GM18519 (cell line): ENCODE measurements at regions not wholly inside any gene's neighbourhood (a gene's known extent, or its start where the extent isn't known, plus 50 kb on each side); places are given as distances from the start of the nearest gene placed in this dataset.

ENCODE experiments used
- ATAC-seq: cut with Tn5 transposase; IDR thresholded peaks from one replicate; pipeline ENCODE4 v1.9.1; 2021; ENCODE audit warnings: mild to moderate bottlenecking, moderate library complexity; ENCODE audit not compliant: unreplicated experiment, low FRiP score

- ATAC-seq = no peak
Measured at GRCh38 chr12:118467641-118468305, 91.4 kb downstream of the SUDS3 start.

DNA sequence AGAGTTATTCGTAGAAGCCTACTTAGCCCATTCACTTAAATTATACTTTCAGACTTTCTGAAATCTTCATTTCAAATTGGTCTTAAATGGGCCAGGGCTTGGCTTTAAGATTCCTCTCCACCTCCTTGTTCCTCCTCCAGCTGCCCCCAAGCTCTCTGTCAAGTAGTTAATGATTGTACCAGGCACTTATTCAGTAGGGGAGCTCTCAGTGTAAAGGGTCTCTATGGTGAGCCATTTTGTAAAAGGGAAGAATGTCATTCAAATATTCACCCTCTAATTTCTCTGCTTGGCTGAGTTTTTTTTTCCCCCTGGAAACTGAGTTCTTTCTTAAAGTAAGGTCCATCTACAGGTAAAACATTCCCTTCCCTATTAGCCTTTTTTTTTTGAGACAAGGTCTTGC lies 96.6 kb downstream of the SUDS3 start:
- no peak for ATAC-seq

DNA sequence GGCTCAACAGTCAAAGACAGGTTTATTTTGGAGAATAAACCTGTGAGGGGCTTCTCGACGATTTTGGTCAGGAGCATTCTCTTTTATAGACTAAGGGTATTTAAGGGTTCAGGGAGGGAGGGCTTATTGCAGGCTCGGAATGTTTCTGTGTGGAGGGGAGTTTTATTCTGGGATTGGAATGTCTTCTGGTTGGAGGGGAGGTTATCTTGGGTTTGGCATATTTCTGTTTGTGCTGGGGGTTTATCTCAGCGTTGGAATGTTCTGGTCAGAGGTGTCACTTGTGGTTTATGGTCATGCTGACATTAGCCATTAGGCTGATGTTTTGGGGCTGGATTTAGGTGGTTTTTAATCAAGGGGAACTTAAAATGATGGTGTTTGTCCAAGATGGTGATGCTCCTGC lies 103.9 kb downstream of the SUDS3 start:
- no peak for ATAC-seq

- no peak for ATAC-seq
Measured at GRCh38 chr12:118488034-118488433, 111.7 kb downstream of the SUDS3 start.

DNA sequence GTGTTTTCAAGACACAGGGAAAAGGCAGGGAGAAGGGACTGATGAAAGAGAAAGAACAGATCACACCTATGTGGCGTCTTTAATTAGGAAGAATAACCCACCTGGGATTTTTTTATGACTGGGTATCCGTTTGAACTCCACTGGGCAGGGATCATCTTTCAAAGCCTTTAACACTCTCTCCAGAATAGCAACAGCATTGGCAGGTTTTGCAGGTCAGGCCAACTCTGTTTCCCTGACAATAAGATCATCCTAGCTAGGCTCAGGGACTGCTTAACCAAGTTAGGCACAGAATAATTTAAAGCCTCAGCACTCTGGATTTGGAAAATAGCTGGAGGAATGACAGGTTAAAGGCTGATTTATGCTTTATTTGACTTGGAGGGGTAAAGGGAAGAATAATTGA lies 117.6 kb downstream of the SUDS3 start:
- no peak for ATAC-seq

DNA sequence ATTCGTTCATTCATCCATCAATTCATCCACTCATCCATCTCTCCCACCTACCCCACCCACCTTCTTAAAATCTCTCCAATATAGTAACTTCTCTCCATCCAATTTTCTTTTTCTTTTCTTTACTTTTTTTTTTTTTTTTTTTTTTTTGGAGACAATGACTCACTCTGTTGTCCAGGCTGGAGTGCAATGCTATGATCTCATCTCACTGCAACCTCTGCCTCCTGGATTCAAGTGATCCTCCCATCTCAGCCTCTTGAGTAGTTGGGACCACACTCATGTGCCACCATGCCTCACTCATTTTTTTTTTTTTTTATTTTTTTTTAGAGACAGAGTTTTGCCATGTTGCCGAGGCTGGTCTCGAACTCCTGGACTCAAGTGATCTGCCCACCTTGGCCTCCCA lies 118.4 kb downstream of the SUDS3 start:
- no peak for ATAC-seq

GRCh38 chr12:118495296-118495695 lies 118.9 kb downstream of the SUDS3 start:
- no peak for ATAC-seq

DNA sequence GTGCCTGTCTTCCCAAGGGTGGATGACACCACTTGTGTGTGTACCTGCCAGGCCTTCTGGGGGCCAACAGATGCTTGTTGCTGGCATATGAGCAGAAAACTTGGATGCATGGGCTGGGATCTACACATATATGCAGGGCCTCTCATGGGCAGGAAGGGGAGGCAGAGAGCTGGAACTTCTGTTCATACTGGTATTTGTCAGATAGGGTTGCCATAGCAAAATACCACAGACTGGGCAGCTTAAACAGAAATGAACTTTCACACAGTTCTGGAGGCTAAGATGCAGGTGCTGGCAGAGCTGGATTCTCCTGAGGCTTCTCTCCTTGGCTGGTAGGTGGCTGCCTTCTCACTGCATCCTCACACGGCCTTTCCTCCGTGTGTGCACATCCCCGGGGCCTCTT lies 121.8 kb downstream of the SUDS3 start:
- ATAC-seq = no peak

DNA sequence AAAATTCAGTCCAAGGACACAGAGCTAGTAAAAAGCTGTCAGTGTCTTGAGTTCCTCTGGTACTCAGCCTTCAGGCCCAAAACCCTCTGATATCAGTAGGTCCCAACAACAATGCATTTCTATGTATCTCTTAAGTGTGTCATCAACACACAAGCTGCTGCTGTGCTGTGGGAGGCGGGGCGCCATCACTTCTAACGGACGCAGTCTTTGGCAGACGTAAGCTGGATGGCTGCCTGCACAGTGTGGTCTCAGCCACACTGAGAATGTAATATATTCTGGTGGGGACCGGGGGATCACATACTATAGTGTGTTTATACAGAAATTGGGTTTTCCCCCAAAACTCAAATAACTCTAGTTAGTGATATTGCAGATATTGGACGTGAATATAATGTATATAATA lies 123.9 kb downstream of the SUDS3 start:
- ATAC-seq = no peak

DNA sequence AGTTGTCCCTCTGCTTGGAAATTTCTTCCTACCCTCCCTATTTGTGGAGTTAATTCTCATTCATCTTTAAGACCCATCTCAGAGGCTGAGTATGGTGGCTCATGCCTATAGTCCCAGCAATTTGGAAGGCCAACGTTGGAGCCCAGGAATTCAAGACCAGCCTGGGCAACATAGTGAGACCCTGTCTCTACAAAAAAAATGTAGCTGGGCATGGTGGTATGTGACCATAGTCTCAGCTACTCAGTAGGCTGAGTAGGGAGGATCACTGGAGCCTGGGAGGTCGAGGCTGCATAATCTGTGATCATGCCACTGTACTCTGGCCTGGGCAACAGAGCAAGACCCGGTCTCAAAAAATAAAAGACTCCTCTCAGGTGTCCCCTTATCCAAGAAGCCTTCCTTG lies 125.1 kb downstream of the SUDS3 start:
- no peak for ATAC-seq

DNA sequence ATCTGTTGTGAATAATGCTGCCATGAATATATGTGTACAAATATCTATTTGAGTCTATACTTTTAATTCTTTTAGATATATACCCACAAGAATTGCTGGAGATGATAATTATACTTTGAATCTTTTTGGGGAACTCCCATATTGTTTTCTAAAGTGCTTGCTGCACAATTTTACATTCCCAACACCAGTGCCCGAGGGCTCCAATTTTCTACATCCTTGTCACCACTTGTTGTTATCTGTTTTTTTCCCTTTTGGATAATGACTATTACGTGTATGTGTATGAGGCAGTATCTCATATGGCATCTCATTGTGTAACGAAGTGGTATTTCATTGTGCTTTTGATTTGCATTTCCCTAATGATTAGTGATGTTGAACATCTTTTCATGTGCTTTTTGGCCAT lies 127.1 kb downstream of the SUDS3 start:
- no peak for ATAC-seq

DNA sequence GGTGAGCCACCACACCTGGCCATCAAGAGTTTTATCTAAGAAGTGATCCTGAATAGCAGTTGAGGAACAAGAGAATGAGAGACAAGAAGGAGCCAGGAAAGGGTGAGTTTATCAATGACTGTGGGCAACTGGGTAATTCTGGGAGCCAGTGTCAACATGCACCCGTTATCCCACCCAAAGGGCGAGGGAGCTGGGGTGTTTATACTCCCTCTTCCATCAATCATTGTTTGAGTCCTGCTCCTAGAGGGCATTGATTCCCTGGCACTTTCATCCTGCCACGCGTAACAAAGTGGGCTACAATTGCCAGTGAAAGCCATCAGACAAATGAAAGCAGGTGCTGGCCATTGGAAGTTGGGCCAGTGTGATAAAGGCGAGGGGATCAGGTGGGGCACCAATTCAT lies 136.3 kb downstream of the SUDS3 start:
- no peak for ATAC-seq

DNA sequence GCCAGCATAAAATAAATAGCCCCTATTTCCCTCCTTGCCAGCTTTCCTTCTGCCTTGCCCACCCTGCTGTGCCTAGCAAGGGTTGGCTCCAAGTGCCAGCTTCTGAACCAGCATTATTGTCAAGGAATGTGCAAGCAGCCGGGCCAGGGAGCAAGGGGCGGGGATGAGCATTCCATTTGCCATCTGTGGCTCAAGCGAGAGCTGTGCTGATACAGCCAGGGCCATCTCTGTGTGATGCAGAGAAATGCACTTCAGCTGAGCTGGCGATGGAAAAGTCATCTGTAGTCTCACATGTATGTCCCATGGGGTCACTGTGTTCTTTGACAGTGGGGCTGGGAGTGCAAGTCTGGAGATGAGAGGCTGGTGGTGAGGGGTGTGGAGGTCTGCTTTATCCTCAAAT lies 137.3 kb downstream of the SUDS3 start:
- no peak for ATAC-seq

DNA sequence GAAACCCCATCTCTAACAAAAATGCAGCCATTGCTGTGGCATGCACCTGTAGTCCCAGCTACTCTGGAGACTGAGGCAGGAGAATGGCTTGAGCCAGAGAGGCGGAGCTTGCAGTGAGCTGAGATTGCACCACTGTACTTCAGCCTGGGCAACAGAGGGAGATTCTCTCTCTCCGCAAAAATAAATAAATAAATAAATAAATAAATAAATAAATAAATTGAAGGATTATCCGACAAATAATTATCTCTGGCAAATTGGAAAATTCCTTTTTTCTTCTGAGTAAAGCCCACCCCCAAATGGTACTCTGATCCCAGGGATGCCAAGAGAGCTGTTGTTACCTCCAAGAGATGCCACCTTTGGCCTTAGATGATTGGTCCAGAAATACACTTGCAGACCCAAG lies 137.9 kb downstream of the SUDS3 start:
- no peak for ATAC-seq

GRCh38 chr12:118520214-118521035 lies 144.1 kb downstream of the SUDS3 start:
- ATAC-seq = no peak

GRCh38 chr12:118521036-118521370 lies 144.6 kb downstream of the SUDS3 start:
- no peak for ATAC-seq

DNA sequence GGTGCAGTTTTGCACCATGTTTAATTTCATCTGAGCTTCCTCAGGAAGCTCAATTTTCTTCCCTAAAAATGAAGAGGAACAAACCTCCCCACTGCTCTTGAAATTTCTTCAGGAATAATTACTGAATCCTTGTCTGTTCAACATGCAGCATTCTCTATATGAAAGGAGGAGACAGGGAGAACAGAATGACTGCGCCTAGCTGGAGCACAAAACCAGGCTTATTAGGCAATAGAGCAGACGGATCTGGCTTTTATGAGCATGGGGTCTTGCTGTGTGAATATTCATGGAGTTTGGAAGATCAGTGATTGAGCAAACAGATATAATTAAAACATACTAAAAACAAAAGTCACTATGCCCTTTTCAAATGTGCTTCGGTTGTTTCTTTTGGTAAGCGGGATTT lies 148.1 kb downstream of the SUDS3 start:
- ATAC-seq = no peak

GRCh38 chr12:118525216-118525615 lies 148.9 kb downstream of the SUDS3 start:
- no peak for ATAC-seq

GRCh38 chr12:118526255-118527095 lies 150.1 kb downstream of the SUDS3 start:
- no peak for ATAC-seq

- no peak for ATAC-seq
Measured at GRCh38 chr12:118527310-118527709, 151.0 kb downstream of the SUDS3 start.

DNA sequence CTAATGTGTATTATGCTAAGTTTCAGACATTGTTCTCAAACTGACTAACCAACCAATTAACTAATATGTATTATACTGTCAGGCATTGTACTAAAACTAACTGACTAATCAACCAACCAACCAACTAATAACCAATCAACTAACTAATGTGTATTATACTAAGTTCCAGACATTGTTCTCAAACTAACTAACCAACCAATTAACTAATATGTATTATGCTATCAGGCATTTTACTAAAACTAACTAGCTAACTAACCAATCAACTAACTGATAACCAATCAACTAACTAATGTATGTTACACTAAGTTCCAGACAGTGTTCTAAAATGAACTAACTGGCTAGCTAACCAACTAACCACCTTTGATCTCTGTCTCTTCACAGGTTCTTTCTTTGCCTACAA lies 152.3 kb downstream of the SUDS3 start:
- no peak for ATAC-seq
